ENCODE measurements at regions not wholly inside any gene's neighbourhood (a gene's known extent, or its start where the extent isn't known, plus 50 kb on each side); places are given as distances from the start of the nearest gene placed in this dataset.

GRCh38 chr4:4761128-4761982 lies 98.1 kb upstream of the MSX1 start:
- CTCF ChIA-PET = interaction anchor here (0.6 to 1.7 kb wide), 9 partner anchors 8 to 250 kb away, joined by 3 to 6 read pairs (median 3); no protein-coding TSS in a partner anchor
- peak overlapping the region in 1 of 2 experiments; percentile 36; a peak in 3 of 4 replicates for H3K4me3 ChIP-seq (replicated peaks in 1 of 2; ENCODE audit: low read depth in 1 of 2, low read length in 2 of 2)

More at GRCh38 chr4:4761128-4761982, 98.1 kb upstream of the MSX1 start:
- peak; percentile 76 for DNase-seq (ENCODE audit: low read depth, low spot score)
- Histone ChIP-seq H3K79me2 (ENCODE audit: insufficient read depth, low read length) (no peaks in the 10 kb centered on the region), H3K27me3 (ENCODE audit: insufficient read depth, low read length) (no peaks in the 10 kb centered on the region), H3K9ac (ENCODE audit: low read length) (peak overlapping the region; percentile 69), H2AFZ (ENCODE audit: low read depth, low read length, poor library complexity, severe bottlenecking) (peak overlapping the region; percentile 59), H4K20me1 (ENCODE audit: insufficient read depth) (no peaks in the 10 kb centered on the region), H3K9me3 (ENCODE audit: control insufficient read depth in 1 of 2, insufficient read depth in 1 of 2, low read depth in 1 of 2, low read length in 2 of 2) (no peaks in the 10 kb centered on the region), H3K36me3 (ENCODE audit: control insufficient read depth in 1 of 2, insufficient read depth in 2 of 2, low read length in 2 of 2) (no peaks in the 10 kb centered on the region), H3K9me2 (ENCODE audit: insufficient read depth) (no peaks in the 10 kb centered on the region), H3K4me2 (ENCODE audit: low read length) (peak overlapping the region; percentile 81), H3K27ac (ENCODE audit: low read depth, low read length) (peak overlapping the region; percentile 89), H3K4me1 (ENCODE audit: control insufficient read depth in 1 of 2, insufficient read depth in 2 of 2, low read length in 2 of 2) (peaks cover 57 to 79% of the 10 kb centered on the region in 2 experiments)
- TF ChIP-seq RAD21 (IDR thresholded peaks at IDR 0.05; ENCODE audit: low read depth) (no peak), FOSL1 (IDR thresholded peaks at IDR 0.05; ENCODE audit: low read depth) (no peak), TCF7L2 (IDR thresholded peaks at IDR 0.05; ENCODE audit: borderline replicate concordance, extremely low read depth, insufficient read depth, insufficient read length) (peak; percentile 95), CTCF (IDR thresholded peaks at IDR 0.05 in 2 of 3, conservative IDR thresholded peaks at IDR 0.05 in 1 of 3; ENCODE audit: borderline replicate concordance in 1 of 3, insufficient read depth in 1 of 3, low read depth in 2 of 3, low read length in 2 of 3) (peak in 2 of 3 experiments; percentile 62 to 79; a peak in 4 of 6 replicates), ZFX (IDR thresholded peaks at IDR 0.05) (peak; percentile 59), EZH2phosphoT487 (IDR thresholded peaks at IDR 0.05; ENCODE audit: borderline replicate concordance) (no peak), EZH2 (IDR thresholded peaks at IDR 0.05) (no peak), JUND (IDR thresholded peaks at IDR 0.05) (no peak)
- TF ChIP-seq, protein P1, sequence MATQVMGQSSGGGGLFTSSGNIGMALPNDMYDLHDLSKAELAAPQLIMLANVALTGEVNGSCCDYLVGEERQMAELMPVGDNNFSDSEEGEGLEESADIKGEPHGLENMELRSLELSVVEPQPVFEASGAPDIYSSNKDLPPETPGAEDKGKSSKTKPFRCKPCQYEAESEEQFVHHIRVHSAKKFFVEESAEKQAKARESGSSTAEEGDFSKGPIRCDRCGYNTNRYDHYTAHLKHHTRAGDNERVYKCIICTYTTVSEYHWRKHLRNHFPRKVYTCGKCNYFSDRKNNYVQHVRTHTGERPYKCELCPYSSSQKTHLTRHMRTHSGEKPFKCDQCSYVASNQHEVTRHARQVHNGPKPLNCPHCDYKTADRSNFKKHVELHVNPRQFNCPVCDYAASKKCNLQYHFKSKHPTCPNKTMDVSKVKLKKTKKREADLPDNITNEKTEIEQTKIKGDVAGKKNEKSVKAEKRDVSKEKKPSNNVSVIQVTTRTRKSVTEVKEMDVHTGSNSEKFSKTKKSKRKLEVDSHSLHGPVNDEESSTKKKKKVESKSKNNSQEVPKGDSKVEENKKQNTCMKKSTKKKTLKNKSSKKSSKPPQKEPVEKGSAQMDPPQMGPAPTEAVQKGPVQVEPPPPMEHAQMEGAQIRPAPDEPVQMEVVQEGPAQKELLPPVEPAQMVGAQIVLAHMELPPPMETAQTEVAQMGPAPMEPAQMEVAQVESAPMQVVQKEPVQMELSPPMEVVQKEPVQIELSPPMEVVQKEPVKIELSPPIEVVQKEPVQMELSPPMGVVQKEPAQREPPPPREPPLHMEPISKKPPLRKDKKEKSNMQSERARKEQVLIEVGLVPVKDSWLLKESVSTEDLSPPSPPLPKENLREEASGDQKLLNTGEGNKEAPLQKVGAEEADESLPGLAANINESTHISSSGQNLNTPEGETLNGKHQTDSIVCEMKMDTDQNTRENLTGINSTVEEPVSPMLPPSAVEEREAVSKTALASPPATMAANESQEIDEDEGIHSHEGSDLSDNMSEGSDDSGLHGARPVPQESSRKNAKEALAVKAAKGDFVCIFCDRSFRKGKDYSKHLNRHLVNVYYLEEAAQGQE (IDR thresholded peaks at IDR 0.05; ENCODE audit: low read depth) = no peak
- ChIA-PET RAD21 (ENCODE audit: low non-redundant PET in 1 of 2, low total read pairs in 2 of 2, uncharacterized antibody in 2 of 2, unreplicated experiment in 2 of 2) (no interaction called here), POLR2A (interaction anchor here (0.6 to 2.2 kb wide), 7 partner anchors 10 to 233 kb away, joined by 3 to 9 read pairs (median 4); partner anchors contain the start of gene MSX1)
- no TSS peak for BruUV-seq (replicated peaks)
- intact Hi-C loops (cut with micrococcal nuclease) = loop anchor here (5.0 kb wide), 2 partner anchors 89 to 96 kb away; partner anchors contain the start of gene MSX1
- ATAC-seq = peak; percentile 19
